IPS DF 6.9 (cell line): ENCODE measurements at regions not wholly inside any gene's neighbourhood (a gene's known extent, or its start where the extent isn't known, plus 50 kb on each side); places are given as distances from the start of the nearest gene placed in this dataset.
A peak's percentile ranks its signal among the peaks of the same experiment; 100 is the strongest.

Source experiments
- DNase-seq: peaks from one replicate; pipeline ENCODE4 v3.0.0-alpha.2; 2013; ENCODE audit warnings: low read depth, low spot score
- H3K27ac ChIP-seq: one replicate; pipeline ENCODE4 v1.5.1; 2013; ENCODE audit warnings: low read length, control low read depth
- H3K27me3 ChIP-seq: 2 replicates; pipeline ENCODE4 v1.6.1; 2013; ENCODE audit warnings: mild to moderate bottlenecking, low read length; ENCODE audit not compliant: control insufficient read depth, insufficient read depth
- H3K36me3 ChIP-seq: 2 replicates; pipeline ENCODE4 v1.6.1; 2013; ENCODE audit warnings: low read length; ENCODE audit not compliant: control insufficient read depth, insufficient read depth
- H3K4me1 ChIP-seq: 2 replicates; pipeline ENCODE4 v1.6.1; 2013; ENCODE audit warnings: low read length; ENCODE audit not compliant: control insufficient read depth, insufficient read depth
- H3K4me3 ChIP-seq: 2 replicates; pipeline ENCODE4 v1.5.1; 2013; ENCODE audit warnings: mild to moderate bottlenecking, low read length
- H3K9me3 ChIP-seq: 2 replicates; pipeline ENCODE4 v1.6.1; 2013; ENCODE audit warnings: low read length, inconsistent platforms; ENCODE audit not compliant: control insufficient read depth, insufficient read depth
- WGBS: extraction: QIAGEN DNeasy Blood & Tissue Kit; methylation state at CpG from one replicate; pipeline ENCODE4 v1.1.7; 2013; ENCODE audit warnings: mixed read lengths, missing lambda C conversion rate; ENCODE audit not compliant: insufficient read length, insufficient coverage; 5-methylcytosine and 5-hydroxymethylcytosine counted together

GRCh38 chr3:159458982-159459381 lies 529.7 kb upstream of the IL12A start:
- H3K36me3 ChIP-seq: no peaks in the 10 kb centered on the region
- H3K27ac ChIP-seq: no peak overlapping the region
- H3K9me3 ChIP-seq: no peaks in the 10 kb centered on the region
- DNase-seq: no peak
- H3K4me3 ChIP-seq: no peak overlapping the region
- no peaks in the 10 kb centered on the region for H3K27me3 ChIP-seq
- WGBS: no CpG with 5 or more reads among the region's 2 CpGs
- no peaks in the 10 kb centered on the region for H3K4me1 ChIP-seq

GRCh38 chr3:159472611-159473010 lies 516.0 kb upstream of the IL12A start:
- Histone ChIP-seq H3K27ac (no peak overlapping the region), H3K27me3 (no peaks in the 10 kb centered on the region), H3K36me3 (no peaks in the 10 kb centered on the region), H3K9me3 (no peaks in the 10 kb centered on the region), H3K4me3 (no peak overlapping the region), H3K4me1 (no peaks in the 10 kb centered on the region)
- no CpG with 5 or more reads among the region's 4 CpGs for WGBS
- no peak for DNase-seq

GRCh38 chr3:159473206-159473605 lies 515.4 kb upstream of the IL12A start:
- no peak for DNase-seq
- Histone ChIP-seq H3K4me1 (no peaks in the 10 kb centered on the region), H3K27ac (no peak overlapping the region), H3K27me3 (no peaks in the 10 kb centered on the region), H3K4me3 (no peak overlapping the region), H3K36me3 (no peaks in the 10 kb centered on the region), H3K9me3 (no peaks in the 10 kb centered on the region)
- no CpG with 5 or more reads among the region's 1 CpG for WGBS

- H3K27ac ChIP-seq: no peak overlapping the region
- H3K36me3 ChIP-seq: no peaks in the 10 kb centered on the region
- no peak for DNase-seq
- no peaks in the 10 kb centered on the region for H3K9me3 ChIP-seq
- no peaks in the 10 kb centered on the region for H3K4me1 ChIP-seq
- H3K4me3 ChIP-seq: no peak overlapping the region
- no peaks in the 10 kb centered on the region for H3K27me3 ChIP-seq
Observed at GRCh38 chr3:159480046-159480445, 508.6 kb upstream of the IL12A start.

- WGBS: no CpG with 5 or more reads among the region's 3 CpGs
- H3K27me3 ChIP-seq: no peaks in the 10 kb centered on the region
Observed at GRCh38 chr3:159482241-159482993, 506.2 kb upstream of the IL12A start.

GRCh38 chr3:159482994-159483367 lies 505.7 kb upstream of the IL12A start:
- Histone ChIP-seq H3K9me3 (no peaks in the 10 kb centered on the region), H3K36me3 (no peaks in the 10 kb centered on the region), H3K4me3 (no peak overlapping the region), H3K27ac (no peak overlapping the region), H3K4me1 (no peaks in the 10 kb centered on the region), H3K27me3 (no peaks in the 10 kb centered on the region)
- no peak for DNase-seq
- no CpG with 5 or more reads among the region's 5 CpGs for WGBS

More at GRCh38 chr3:159482241-159482993, 506.2 kb upstream of the IL12A start:
- Histone ChIP-seq H3K4me3 (no peak overlapping the region), H3K27ac (no peak overlapping the region), H3K36me3 (no peaks in the 10 kb centered on the region), H3K4me1 (no peaks in the 10 kb centered on the region), H3K9me3 (no peaks in the 10 kb centered on the region)
- DNase-seq: no peak

- peak; percentile 25 for DNase-seq
- WGBS: no CpG with 5 or more reads among the region's 2 CpGs
- H3K4me1 ChIP-seq: no peaks in the 10 kb centered on the region
- H3K9me3 ChIP-seq: no peaks in the 10 kb centered on the region
- no peaks in the 10 kb centered on the region for H3K36me3 ChIP-seq
- H3K4me3 ChIP-seq: no peak overlapping the region
- no peaks in the 10 kb centered on the region for H3K27me3 ChIP-seq
- no peak overlapping the region for H3K27ac ChIP-seq
Observed at GRCh38 chr3:159486580-159486979, 502.1 kb upstream of the IL12A start.

- no peaks in the 10 kb centered on the region for H3K36me3 ChIP-seq
- H3K4me1 ChIP-seq: no peaks in the 10 kb centered on the region
- no peaks in the 10 kb centered on the region for H3K27me3 ChIP-seq
- no peak for DNase-seq
- no peaks in the 10 kb centered on the region for H3K9me3 ChIP-seq
- H3K27ac ChIP-seq: no peak overlapping the region
- WGBS: no CpG with 5 or more reads among the region's 2 CpGs
- no peak overlapping the region for H3K4me3 ChIP-seq
Observed at GRCh38 chr3:159487304-159487703, 501.3 kb upstream of the IL12A start.

GRCh38 chr3:159488602-159489001 lies 500.0 kb upstream of the IL12A start:
- no peak for DNase-seq
- WGBS: no CpG with 5 or more reads among the region's 2 CpGs
- Histone ChIP-seq H3K9me3 (no peaks in the 10 kb centered on the region), H3K4me1 (no peaks in the 10 kb centered on the region), H3K27ac (no peak overlapping the region), H3K4me3 (no peak overlapping the region), H3K36me3 (no peaks in the 10 kb centered on the region), H3K27me3 (no peaks in the 10 kb centered on the region)

GRCh38 chr3:159497361-159497760 lies 491.3 kb upstream of the IL12A start:
- Histone ChIP-seq H3K4me3 (no peak overlapping the region), H3K9me3 (no peaks in the 10 kb centered on the region), H3K4me1 (no peaks in the 10 kb centered on the region), H3K27me3 (no peaks in the 10 kb centered on the region), H3K27ac (no peak overlapping the region), H3K36me3 (no peaks in the 10 kb centered on the region)
- no peak for DNase-seq
- no CpG with 5 or more reads among the region's 2 CpGs for WGBS
